VCaP (cell line): ENCODE measurements at regions not wholly inside any gene's neighbourhood (a gene's known extent, or its start where the extent isn't known, plus 50 kb on each side); places are given as distances from the start of the nearest gene placed in this dataset.
A peak's percentile ranks its signal among the peaks of the same experiment; 100 is the strongest.
"Not testable (repeated sequence)": the region's sequence is repeated elsewhere in the genome, so short reads cannot be mapped to it uniquely, and the experiment has no call there.

Source experiments
- H3K27ac ChIP-seq: fragments of 450-650 bp; 2 replicates; pipeline ENCODE4 v1.5.1; 2017
- TF ChIP-seq, protein P1 (sequence below): fragments of 450-650 bp; conservative IDR thresholded peaks from 2 replicates; pipeline ENCODE4 v1.5.1; 2017; ENCODE audit warnings: mild to moderate bottlenecking, moderate library complexity

DNA sequence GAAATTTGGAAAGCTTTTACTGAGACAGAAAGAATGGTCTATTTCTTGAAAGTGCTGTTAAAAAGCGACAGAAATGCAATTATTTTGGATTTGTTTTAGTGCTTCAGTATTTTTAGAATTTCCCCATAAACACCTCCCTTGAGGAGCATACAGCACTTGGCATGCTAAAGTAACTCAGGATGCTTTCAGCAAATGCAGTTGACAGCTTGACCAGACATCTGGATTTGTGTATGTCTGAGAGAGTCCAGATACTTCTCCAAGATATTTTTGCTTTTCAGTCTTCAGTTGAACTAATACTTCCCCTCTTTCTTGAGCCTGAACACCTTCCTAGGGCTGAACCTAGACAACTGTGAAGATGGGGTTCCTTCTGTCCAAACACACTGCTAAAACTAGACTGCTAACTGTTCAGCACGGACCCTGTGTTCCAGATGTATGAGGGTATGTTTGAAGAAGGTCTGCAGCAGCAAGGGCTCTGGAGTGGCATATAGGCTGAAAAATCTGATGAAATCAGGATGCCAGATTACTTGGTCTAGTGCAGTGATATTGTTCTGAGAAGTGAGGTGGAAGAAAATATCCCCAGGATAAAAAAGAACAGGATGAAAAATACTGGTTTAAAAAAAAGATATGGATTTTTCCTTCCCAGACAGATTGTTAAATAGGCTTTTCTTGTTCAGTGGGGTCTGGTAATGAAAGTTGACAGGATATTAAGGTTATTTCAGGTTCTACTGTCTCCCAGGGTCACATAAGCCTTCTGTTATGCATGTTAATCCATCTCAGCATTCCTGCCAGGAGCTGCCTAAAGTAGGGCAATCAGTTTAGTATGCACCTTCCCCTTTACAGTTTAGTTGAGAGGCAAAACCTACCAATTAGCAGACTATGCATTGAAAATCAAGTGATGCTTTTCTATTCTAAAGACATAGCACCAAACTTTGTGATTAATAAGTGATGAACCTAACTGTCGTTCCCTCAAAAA is 516.9 kb upstream of the TBL1XR1 start:
- H3K27ac ChIP-seq = no peak overlapping the region
- TF ChIP-seq, protein P1, sequence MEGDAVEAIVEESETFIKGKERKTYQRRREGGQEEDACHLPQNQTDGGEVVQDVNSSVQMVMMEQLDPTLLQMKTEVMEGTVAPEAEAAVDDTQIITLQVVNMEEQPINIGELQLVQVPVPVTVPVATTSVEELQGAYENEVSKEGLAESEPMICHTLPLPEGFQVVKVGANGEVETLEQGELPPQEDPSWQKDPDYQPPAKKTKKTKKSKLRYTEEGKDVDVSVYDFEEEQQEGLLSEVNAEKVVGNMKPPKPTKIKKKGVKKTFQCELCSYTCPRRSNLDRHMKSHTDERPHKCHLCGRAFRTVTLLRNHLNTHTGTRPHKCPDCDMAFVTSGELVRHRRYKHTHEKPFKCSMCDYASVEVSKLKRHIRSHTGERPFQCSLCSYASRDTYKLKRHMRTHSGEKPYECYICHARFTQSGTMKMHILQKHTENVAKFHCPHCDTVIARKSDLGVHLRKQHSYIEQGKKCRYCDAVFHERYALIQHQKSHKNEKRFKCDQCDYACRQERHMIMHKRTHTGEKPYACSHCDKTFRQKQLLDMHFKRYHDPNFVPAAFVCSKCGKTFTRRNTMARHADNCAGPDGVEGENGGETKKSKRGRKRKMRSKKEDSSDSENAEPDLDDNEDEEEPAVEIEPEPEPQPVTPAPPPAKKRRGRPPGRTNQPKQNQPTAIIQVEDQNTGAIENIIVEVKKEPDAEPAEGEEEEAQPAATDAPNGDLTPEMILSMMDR = no peak

DNA sequence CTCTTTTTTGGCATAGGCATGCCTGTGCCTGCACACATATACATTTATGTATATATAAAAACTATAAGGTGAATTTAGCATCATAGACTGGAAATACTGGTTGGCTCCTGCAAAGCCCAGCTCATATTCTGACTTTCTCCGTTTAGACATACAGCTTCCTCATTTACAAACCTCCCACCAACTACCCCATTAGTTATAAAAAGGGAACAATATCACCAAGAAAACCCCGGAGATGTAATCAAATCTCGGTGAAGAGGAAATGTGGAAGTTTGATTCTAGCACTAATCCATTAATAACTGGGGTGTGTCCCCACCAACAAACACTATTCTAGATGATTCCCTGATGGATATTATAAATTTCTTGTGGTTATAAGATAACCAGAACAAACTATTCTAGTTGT is 517.7 kb upstream of the TBL1XR1 start:
- H3K27ac ChIP-seq = no peak overlapping the region
- TF ChIP-seq, protein P1 = no peak

DNA sequence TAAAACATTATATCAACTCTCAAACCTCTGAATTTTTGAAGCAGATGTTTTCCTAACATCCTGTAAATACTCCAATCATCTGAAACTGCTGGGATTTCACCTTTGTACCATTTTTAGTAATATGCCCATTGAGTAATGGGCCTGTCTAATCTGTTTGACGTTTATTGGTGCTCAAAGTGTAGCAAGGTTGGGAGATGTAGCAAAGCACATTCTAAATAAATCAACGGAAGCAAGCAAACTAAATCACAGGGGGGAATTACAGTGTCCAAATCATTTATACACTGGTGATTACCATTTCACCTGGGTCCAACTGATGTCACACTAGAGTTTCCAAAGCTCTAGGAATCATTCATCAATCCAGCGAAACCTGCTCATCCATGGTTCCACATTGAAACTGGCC is 518.7 kb upstream of the TBL1XR1 start:
- no peak overlapping the region for H3K27ac ChIP-seq
- TF ChIP-seq, protein P1 = no peak

DNA sequence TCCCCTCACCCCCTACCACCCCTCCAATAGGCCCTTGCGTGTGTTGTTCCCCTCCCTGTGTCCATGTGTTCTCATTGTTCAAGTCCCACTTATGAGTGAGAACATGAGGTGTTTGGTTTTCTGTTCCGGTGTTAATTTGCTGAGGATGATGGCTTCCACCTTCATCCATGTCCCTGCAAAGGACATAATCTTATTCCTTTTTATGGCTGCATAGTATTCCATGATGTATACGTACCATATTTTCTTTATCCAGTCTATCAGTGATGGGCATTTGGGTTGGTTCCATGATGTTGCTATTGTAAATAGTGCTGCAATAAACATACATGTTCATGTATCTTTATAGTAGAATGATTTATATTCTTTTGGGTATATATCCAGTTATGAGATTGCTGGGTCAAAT is 523.6 kb upstream of the TBL1XR1 start:
- not testable (repeated sequence) for H3K27ac ChIP-seq

DNA sequence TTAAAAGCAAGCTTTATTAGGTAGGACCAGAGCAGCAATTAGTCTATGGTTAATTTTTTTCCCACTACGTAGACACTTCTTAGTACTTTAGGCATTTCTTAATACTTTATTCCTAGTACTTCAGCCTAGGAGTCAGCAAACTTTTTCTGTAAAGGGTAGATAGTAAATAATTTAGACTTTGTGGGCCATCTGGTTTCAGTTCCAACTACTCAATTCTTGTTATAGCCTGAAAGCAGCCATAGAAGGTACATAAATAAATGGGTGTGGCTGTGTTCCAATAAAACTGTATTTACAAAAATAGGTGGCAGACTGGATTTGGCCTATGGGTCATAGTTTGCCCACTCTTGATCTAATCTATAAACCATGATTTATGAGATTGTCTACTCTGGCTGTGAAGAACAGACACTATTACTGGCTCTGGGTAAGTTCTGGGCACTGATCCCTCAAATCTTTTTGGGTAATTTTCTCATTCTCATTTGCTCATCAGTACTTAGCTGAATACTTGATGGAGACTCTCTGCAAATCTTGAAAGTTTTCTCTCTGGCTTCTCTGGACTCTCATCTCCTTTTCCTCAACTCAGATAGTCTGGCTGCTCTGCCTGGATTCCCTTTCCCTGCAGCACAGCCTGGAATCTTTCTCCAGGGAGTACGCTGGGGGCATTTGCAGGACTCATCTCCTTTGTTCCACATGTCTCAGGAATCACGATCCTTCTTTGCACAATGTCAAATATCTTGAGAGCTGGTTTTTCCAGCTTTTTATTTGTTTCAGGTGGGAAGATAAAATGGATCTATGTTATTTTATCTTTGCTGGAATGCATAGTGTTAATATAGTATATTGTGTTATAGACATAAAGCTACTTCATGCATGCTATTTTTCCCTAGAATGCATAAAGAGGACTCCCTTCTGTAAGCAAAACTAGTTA is 524.8 kb upstream of the TBL1XR1 start:
- TF ChIP-seq, protein P1 = no peak
- peak overlapping the region; percentile 67 for H3K27ac ChIP-seq

DNA sequence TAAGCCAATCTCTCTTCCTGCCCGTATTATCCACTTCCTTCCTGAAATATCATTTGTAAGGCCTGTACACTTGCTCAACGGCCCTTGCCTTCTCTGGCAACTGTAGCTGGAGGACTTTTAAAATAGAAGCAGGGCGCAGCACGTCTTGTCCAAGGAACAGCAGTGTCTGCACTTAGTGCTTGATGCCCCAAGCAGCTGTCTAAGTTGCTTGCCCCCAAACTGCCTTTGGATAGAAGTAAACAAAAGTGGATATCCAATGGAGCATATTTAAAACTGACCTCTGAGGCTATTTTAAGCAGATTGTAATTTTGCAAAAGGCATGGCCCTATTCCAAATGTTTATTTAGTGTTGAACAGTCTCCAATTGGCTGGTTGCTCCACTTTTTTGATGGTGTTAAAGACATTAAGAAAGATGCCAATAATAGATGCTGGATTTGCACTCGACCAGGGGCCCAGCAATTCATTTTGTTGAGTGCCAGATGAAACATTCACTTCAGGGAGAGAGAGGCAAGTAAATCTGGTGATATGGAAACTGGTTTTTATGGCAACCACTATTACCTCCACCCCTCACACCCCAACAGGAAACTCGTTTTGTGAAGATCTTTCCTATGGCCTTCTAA is 526.8 kb upstream of the TBL1XR1 start:
- TF ChIP-seq, protein P1 = no peak
- H3K27ac ChIP-seq = peak overlapping the region; percentile 67

DNA sequence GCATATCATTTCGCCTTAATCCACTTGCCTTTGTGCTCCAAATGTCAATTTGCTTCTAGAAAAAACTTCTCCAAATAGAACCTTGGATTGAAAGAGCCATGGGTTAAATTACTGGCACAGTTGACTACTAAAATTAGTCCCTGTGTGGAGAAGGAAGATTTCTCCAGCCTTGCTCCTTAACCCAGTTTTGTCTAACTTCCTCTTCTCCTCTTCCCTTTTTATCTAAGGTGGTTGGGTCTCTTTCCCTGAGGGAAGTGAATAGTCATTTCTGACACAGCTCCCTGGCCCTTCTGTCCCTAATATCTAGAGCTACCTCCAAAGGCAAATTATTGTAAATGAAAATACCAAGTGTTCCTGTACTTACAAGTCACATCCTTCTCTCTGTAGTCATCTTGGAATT is 527.9 kb upstream of the TBL1XR1 start:
- TF ChIP-seq, protein P1 = no peak
- H3K27ac ChIP-seq = peak overlapping the region; percentile 67
